OCI-LY1 (cell line): ENCODE measurements at regions not wholly inside any gene's neighbourhood (a gene's known extent, or its start where the extent isn't known, plus 50 kb on each side); places are given as distances from the start of the nearest gene placed in this dataset.

Experiments
- H2AFZ ChIP-seq: fragments of 200-600 bp; sonication (generic), shearing (Covaris generic); 2 replicates; pipeline ENCODE4 v1.6.0; 2014; ENCODE audit warnings: antibody characterized with exemption, mild to moderate bottlenecking, low read length
- H3F3A ChIP-seq: fragments of 200-600 bp; sonication (generic), shearing (Covaris generic); 2 replicates; pipeline ENCODE4 v1.6.0; 2014; ENCODE audit warnings: mild to moderate bottlenecking, antibody characterized with exemption, low read length, moderate library complexity; ENCODE audit not compliant: insufficient read depth
- H3K27ac ChIP-seq: fragments of 200-600 bp; sonication (generic); 2 replicates; pipeline ENCODE4 v1.5.1; 2014; ENCODE audit warnings: low read length, mixed run types, mild to moderate bottlenecking, low read depth; ENCODE audit not compliant: poor library complexity, severe bottlenecking
- H3K27me3 ChIP-seq: fragments of 200-600 bp; sonication (generic); 2 replicates; pipeline ENCODE4 v1.6.0; 2014; ENCODE audit warnings: antibody characterized with exemption, mild to moderate bottlenecking, low read length, moderate library complexity; ENCODE audit not compliant: insufficient read depth
- H3K36me3 ChIP-seq: fragments of 200-600 bp; sonication (generic); 2 replicates; pipeline ENCODE4 v1.6.1; 2014; ENCODE audit warnings: mild to moderate bottlenecking, antibody characterized with exemption, low read length, moderate library complexity, mixed read lengths; ENCODE audit not compliant: insufficient read depth
- H3K4me1 ChIP-seq: fragments of 200-600 bp; sonication (generic); 2 replicates; pipeline ENCODE4 v1.5.1; 2014; ENCODE audit warnings: mild to moderate bottlenecking, low read length, moderate library complexity; ENCODE audit not compliant: insufficient read depth, severe bottlenecking
- H3K4me2 ChIP-seq: fragments of 200-600 bp; sonication (generic), shearing (Covaris generic); 2 replicates; pipeline ENCODE4 v1.6.1; 2014; ENCODE audit warnings: low read length
- H3K4me3 ChIP-seq: fragments of 200-600 bp; sonication (generic); 2 replicates; pipeline ENCODE4 v1.5.1; 2014; ENCODE audit warnings: low read length, low read depth, mild to moderate bottlenecking, mixed read lengths; ENCODE audit not compliant: poor library complexity, severe bottlenecking
- H3K79me2 ChIP-seq: fragments of 200-600 bp; shearing (Covaris generic); 2 replicates; pipeline ENCODE4 v1.6.1; 2016; ENCODE audit warnings: mixed run types, low read length, mixed read lengths; ENCODE audit not compliant: insufficient read depth
- H3K9ac ChIP-seq: fragments of 200-600 bp; sonication (generic), shearing (Covaris generic); 2 replicates; pipeline ENCODE4 v1.6.1; 2014; ENCODE audit warnings: mild to moderate bottlenecking, low read length, mixed read lengths
- H3K9me2 ChIP-seq: fragments of 200-600 bp; sonication (generic), shearing (Covaris generic); 2 replicates; pipeline ENCODE4 v1.6.1; 2014; ENCODE audit warnings: low read depth, mild to moderate bottlenecking, low read length, mixed read lengths
- H3K9me3 ChIP-seq: fragments of 200-600 bp; shearing (Covaris generic); 2 replicates; pipeline ENCODE4 v1.6.1; 2014; ENCODE audit warnings: low read length, mixed read lengths
- H4K20me1 ChIP-seq: fragments of 200-600 bp; sonication (generic), shearing (Covaris generic); 2 replicates; pipeline ENCODE4 v1.6.0; 2016; ENCODE audit warnings: mild to moderate bottlenecking, low read length; ENCODE audit not compliant: insufficient read depth
- CTCF ChIP-seq: fragments of 200-600 bp; sonication (generic), shearing (Covaris generic); IDR thresholded peaks from 2 replicates; pipeline ENCODE4 v1.5.1; 2017; ENCODE audit warnings: mild to moderate bottlenecking, antibody characterized with exemption, low read length, moderate library complexity, mixed read lengths
- EZH2 ChIP-seq: fragments of 200-600 bp; sonication (generic), shearing (Covaris generic); IDR thresholded peaks from 2 replicates; pipeline ENCODE4 v1.8.0; 2017; ENCODE audit warnings: borderline replicate concordance, mixed run types, mild to moderate bottlenecking, antibody characterized with exemption, low read length, moderate library complexity, mixed read lengths

GRCh38 chr21:27703791-27704190 is 736.9 kb upstream of the ADAMTS5 start:
- H3K4me2 ChIP-seq = no peak overlapping the region
- no peaks in the 10 kb centered on the region for H3F3A ChIP-seq
- no peaks in the 10 kb centered on the region for H3K4me1 ChIP-seq
- H2AFZ ChIP-seq = no peak overlapping the region
- no peak overlapping the region for H3K27ac ChIP-seq
- no peak overlapping the region for H3K9ac ChIP-seq
- H3K9me2 ChIP-seq = no peaks in the 10 kb centered on the region
- no peaks in the 10 kb centered on the region for H3K9me3 ChIP-seq
- no peak overlapping the region for H3K4me3 ChIP-seq
- H3K36me3 ChIP-seq = no peaks in the 10 kb centered on the region
- H3K27me3 ChIP-seq = no peaks in the 10 kb centered on the region
- no peaks in the 10 kb centered on the region for H3K79me2 ChIP-seq
- H4K20me1 ChIP-seq = no peaks in the 10 kb centered on the region
- TF ChIP-seq EZH2 (no peak), CTCF (no peak)

GRCh38 chr21:27700974-27701614 is 734.2 kb upstream of the ADAMTS5 start:
- Histone ChIP-seq H3K36me3 (no peaks in the 10 kb centered on the region), H3K79me2 (no peaks in the 10 kb centered on the region), H3K27ac (no peak overlapping the region), H3F3A (no peaks in the 10 kb centered on the region), H4K20me1 (no peaks in the 10 kb centered on the region), H3K9ac (no peak overlapping the region), H3K4me2 (no peak overlapping the region), H2AFZ (no peak overlapping the region), H3K27me3 (no peaks in the 10 kb centered on the region), H3K4me1 (no peaks in the 10 kb centered on the region), H3K9me2 (no peaks in the 10 kb centered on the region), H3K9me3 (no peaks in the 10 kb centered on the region), H3K4me3 (no peak overlapping the region)
- TF ChIP-seq EZH2 (no peak), CTCF (peak; percentile 78)

- H3K9me2 ChIP-seq = no peaks in the 10 kb centered on the region
- no peaks in the 10 kb centered on the region for H3F3A ChIP-seq
- H3K27me3 ChIP-seq = no peaks in the 10 kb centered on the region
- H3K27ac ChIP-seq = no peak overlapping the region
- no peaks in the 10 kb centered on the region for H3K9me3 ChIP-seq
- no peak overlapping the region for H3K4me2 ChIP-seq
- H3K79me2 ChIP-seq = no peaks in the 10 kb centered on the region
- H2AFZ ChIP-seq = no peak overlapping the region
- TF ChIP-seq CTCF (no peak), EZH2 (no peak)
- no peaks in the 10 kb centered on the region for H3K4me1 ChIP-seq
- no peak overlapping the region for H3K4me3 ChIP-seq
- no peak overlapping the region for H3K9ac ChIP-seq
- no peaks in the 10 kb centered on the region for H4K20me1 ChIP-seq
- H3K36me3 ChIP-seq = no peaks in the 10 kb centered on the region
These were observed 728.4 kb upstream of the ADAMTS5 start for GRCh38 chr21:27695246-27695645.
